IMR-90 (cell line): ENCODE measurements at regions not wholly inside any gene's neighbourhood (a gene's known extent, or its start where the extent isn't known, plus 50 kb on each side); places are given as distances from the start of the nearest gene placed in this dataset.

Experiments used
- ATAC-seq: fragments of 200-7000 bp; cut with Tn5 transposase; 2 replicates; pipeline ENCODE4 v1.9.1; 2020; ENCODE audit warnings: low read depth, mild to moderate bottlenecking, moderate library complexity
- BruUV-seq: library from RNA; stranded (reverse); fragments of 400-500 nt; replicated peaks from 2 replicates; lab custom pipeline; 2021; lab: Mats Ljungman, UMichigan
- CTCF ChIA-PET: fragments of 300-600 bp; formaldehyde crosslinking; extraction: SDS; loops from one replicate; lab custom pipeline; 2021; ENCODE audit warnings: antibody characterized with exemption; lab: Yijun Ruan, JAX
- POLR2A ChIA-PET: fragments of 300-600 bp; sonication (Branson Sonifier 250); formaldehyde crosslinking; loops from one replicate; lab custom pipeline; 2022; ENCODE audit warnings: antibody characterized with exemption; ENCODE audit not compliant: unreplicated experiment; lab: Charles Lee
- DNase-seq: peaks from one replicate; pipeline ENCODE4 v3.0.0; 2013
- H2AFZ ChIP-seq: replicated peaks from 2 replicates; pipeline ENCODE3; 2013; ENCODE audit warnings: low read length, mild to moderate bottlenecking; ENCODE audit not compliant: poor library complexity
- H2AK5ac ChIP-seq: 2 replicates; pipeline ENCODE4 v1.6.1; 2013; ENCODE audit warnings: low read depth, low read length, inconsistent platforms
- H2AK9ac ChIP-seq: replicated peaks from 2 replicates; pipeline ENCODE3; 2013; ENCODE audit warnings: mild to moderate bottlenecking, low read depth, low read length, moderate library complexity; ENCODE audit not compliant: poor library complexity
- H2BK120ac ChIP-seq: 2 replicates; pipeline ENCODE4 v1.6.1; 2013; ENCODE audit warnings: low read depth, low read length, inconsistent platforms
- H2BK15ac ChIP-seq: 3 replicates; pipeline ENCODE4 v1.6.1; 2013; ENCODE audit warnings: low read depth, low read length, inconsistent platforms
- H2BK20ac ChIP-seq: 2 replicates; pipeline ENCODE4 v1.6.1; 2013; ENCODE audit warnings: low read depth, mild to moderate bottlenecking, inconsistent platforms, low read length, moderate library complexity
- H2BK5ac ChIP-seq: 2 replicates; pipeline ENCODE4 v1.6.1; 2013; ENCODE audit warnings: mild to moderate bottlenecking, low read depth, low read length, inconsistent platforms; ENCODE audit not compliant: poor library complexity, severe bottlenecking
- H3K14ac ChIP-seq: replicated peaks from 2 replicates; pipeline ENCODE4 v1.6.1; 2013; ENCODE audit warnings: low read depth, low read length, inconsistent platforms
- H3K18ac ChIP-seq: 2 replicates; pipeline ENCODE4 v1.6.1; 2013; ENCODE audit warnings: low read depth, low read length, control low read depth
- H3K23ac ChIP-seq: 2 replicates; pipeline ENCODE4 v1.6.1; 2013; ENCODE audit warnings: low read depth, low read length, inconsistent platforms
- H3K27ac ChIP-seq: 2 replicates; pipeline ENCODE4 v1.5.1; 2013; ENCODE audit warnings: mild to moderate bottlenecking, control low read depth, low read length; ENCODE audit not compliant: insufficient read depth
- H3K27me3 ChIP-seq: 2 replicates; pipeline ENCODE4 v1.6.1; 2013; ENCODE audit warnings: low read length; ENCODE audit not compliant: control insufficient read depth, insufficient read depth
- H3K36me3 ChIP-seq: 2 replicates; pipeline ENCODE4 v1.6.1; 2013; ENCODE audit warnings: low read length, mixed read lengths; ENCODE audit not compliant: control insufficient read depth, insufficient read depth
- H3K4ac ChIP-seq: 2 replicates; pipeline ENCODE4 v1.6.1; 2013; ENCODE audit warnings: low read depth, low read length, inconsistent platforms
- H3K4me1 ChIP-seq: 2 replicates; pipeline ENCODE4 v1.6.1; 2013; ENCODE audit warnings: low read length, mixed read lengths; ENCODE audit not compliant: control insufficient read depth, insufficient read depth
- H3K4me2 ChIP-seq: 2 replicates; pipeline ENCODE4 v1.6.1; 2013; ENCODE audit warnings: low read depth, mild to moderate bottlenecking, control low read depth, low read length, moderate library complexity
- H3K4me3 ChIP-seq: 2 replicates; pipeline ENCODE4 v1.5.1; 2013; ENCODE audit warnings: low read depth, mild to moderate bottlenecking, control low read depth, low read length, moderate library complexity; ENCODE audit not compliant: insufficient read depth
- H3K56ac ChIP-seq: 2 replicates; pipeline ENCODE4 v1.6.1; 2013; ENCODE audit warnings: low read length, inconsistent platforms; ENCODE audit not compliant: insufficient read depth; ENCODE audit errors: extremely low read depth
- H3K79me1 ChIP-seq, 2 experiments: 2 replicates each; pipeline ENCODE4 v1.6.1; 2013; ENCODE audit warnings: low read length in 2 of 2, inconsistent platforms in 1 of 2, low read depth in 1 of 2
- H3K9ac ChIP-seq: 2 replicates; pipeline ENCODE4 v1.6.1; 2013; ENCODE audit warnings: low read depth, low read length, control low read depth
- H3K9me1 ChIP-seq: 2 replicates; pipeline ENCODE4 v1.6.1; 2013; ENCODE audit warnings: low read length, inconsistent platforms; ENCODE audit not compliant: insufficient read depth
- H3K9me3 ChIP-seq: 2 replicates; pipeline ENCODE4 v1.6.1; 2013; ENCODE audit warnings: low read length; ENCODE audit not compliant: control insufficient read depth, insufficient read depth
- H4K20me1 ChIP-seq: 2 replicates; pipeline ENCODE4 v1.6.1; 2013; ENCODE audit warnings: low read length, inconsistent platforms; ENCODE audit not compliant: insufficient read depth
- H4K5ac ChIP-seq: 2 replicates; pipeline ENCODE4 v1.6.1; 2013; ENCODE audit warnings: mild to moderate bottlenecking, low read depth, low read length, control low read depth
- H4K8ac ChIP-seq, 2 experiments: 2 replicates each; pipeline ENCODE4 v1.6.1; 2013; ENCODE audit warnings: low read depth in 2 of 2, low read length in 2 of 2, control low read depth in 1 of 2, inconsistent platforms in 1 of 2
- H4K91ac ChIP-seq: 2 replicates; pipeline ENCODE4 v1.6.1; 2013; ENCODE audit warnings: low read depth, low read length, inconsistent platforms; ENCODE audit not compliant: insufficient read depth
- CTCF ChIP-seq: conservative IDR thresholded peaks from 2 replicates; pipeline ENCODE4 v1.5.1; 2012; ENCODE audit warnings: mild to moderate bottlenecking, low read depth, low read length, improper control_type of control experiment
- FOS ChIP-seq: fragments of 150-350 bp; IDR thresholded peaks from 2 replicates; pipeline ENCODE4 v1.6.1; 2016; ENCODE audit warnings: low read depth, low read length
- MXI1 ChIP-seq: IDR thresholded peaks from 2 replicates; pipeline ENCODE4 v1.6.1; 2012; ENCODE audit warnings: low read depth, mild to moderate bottlenecking, low read length, moderate library complexity, borderline replicate concordance
- RAD21 ChIP-seq: IDR thresholded peaks from 2 replicates; pipeline ENCODE4 v1.6.1; 2012; ENCODE audit warnings: low read length, improper control_type of control experiment
- RFX5 ChIP-seq: IDR thresholded peaks from 2 replicates; pipeline ENCODE4 v1.8.0; 2012; ENCODE audit warnings: low read depth, mild to moderate bottlenecking, low read length, moderate library complexity
- SMC3 ChIP-seq: fragments of 150-350 bp; IDR thresholded peaks from 2 replicates; pipeline ENCODE4 v1.6.1; 2016; ENCODE audit warnings: low read depth, mild to moderate bottlenecking, antibody characterized with exemption, low read length, moderate library complexity
- WGBS, 2 experiments: methylation state at CpG; one replicate each; pipeline versions ENCODE4 v1.1.5 to v1.1.7; 2013; ENCODE audit warnings: missing lambda C conversion rate in 2 of 2; ENCODE audit not compliant: insufficient read length in 1 of 2; ENCODE audit errors: extremely low coverage in 2 of 2; 5-methylcytosine and 5-hydroxymethylcytosine counted together
- dilution Hi-C: fragments of 300-500 bp; cut with HindIII; formaldehyde crosslinking; loops from one replicate; pipeline ENCODE4 v1.14.3; 2018; ENCODE audit warnings: low sequenced_read_pairs; ENCODE audit not compliant: unreplicated experiment
- in situ Hi-C: fragments of 300-500 bp; cut with MboI; formaldehyde crosslinking; loops from 3 replicates; pipeline ENCODE4 v1.14.3; 2019; ENCODE audit warnings: low sequenced_read_pairs, inconsistent platforms, mixed read lengths
- intact Hi-C: fragments of 100-400 bp; cut with micrococcal nuclease; formaldehyde crosslinking; loops from 2 replicates; pipeline ENCODE4 v1.10.0; 2022

GRCh38 chr3:10738688-10739372, 77.2 kb upstream of the SLC6A11 start:
- Histone ChIP-seq H2AK5ac (no peak overlapping the region), H3K56ac (no peak overlapping the region), H3K9me3 (no peaks in the 10 kb centered on the region), H2BK120ac (no peak overlapping the region), H3K27ac (no peak overlapping the region), H3K36me3 (no peaks in the 10 kb centered on the region), H2AK9ac (no peak overlapping the region), H2BK5ac (no peak overlapping the region), H4K20me1 (no peaks in the 10 kb centered on the region), H3K4me3 (0 out of 2 replicates have a peak overlapping the region, but pooled peaks have one; percentile 20), H3K23ac (no peak overlapping the region), H3K4me1 (no peaks in the 10 kb centered on the region), H2BK20ac (no peak overlapping the region), H4K8ac (no peak overlapping the region), H4K91ac (no peak overlapping the region), H3K9me1 (no peaks in the 10 kb centered on the region), H3K79me1 (no peaks in the 10 kb centered on the region), H4K5ac (no peak overlapping the region), H3K14ac (no peak overlapping the region), H3K4ac (no peak overlapping the region), H3K9ac (no peak overlapping the region), H3K27me3 (peaks cover 3% of the 10 kb centered on the region), H3K18ac (no peak overlapping the region), H2BK15ac (no peak overlapping the region), H2AFZ (peak overlapping the region; percentile 88), H3K4me2 (peak overlapping the region; percentile 70)
- dilution Hi-C loops, result no loop called here
- peak; percentile 99 for ATAC-seq
- CTCF ChIA-PET, result interaction anchor here (0.6 to 2.1 kb wide), 8 partner anchors 10 to 419 kb away, joined by 3 to 9 read pairs (median 4); partner anchors contain the start of gene SEC13
- 6% methylated on average over 6 of the region's 30 CpGs; no CpG with 5 or more reads in 1 of the 2 experiments for WGBS, 2 experiments
- POLR2A ChIA-PET, result no interaction called here
- no TSS peak for BruUV-seq
- TF ChIP-seq CTCF, result peak; percentile 75
- TF ChIP-seq SMC3, result peak; percentile 83
- TF ChIP-seq RFX5, result no peak
- peak; percentile 76 for TF ChIP-seq RAD21
- TF ChIP-seq FOS, result no peak
- TF ChIP-seq MXI1, result no peak
- intact Hi-C loops, result loop anchor here (1.0 kb wide), 2 partner anchors 321 to 395 kb away; no protein-coding TSS in a partner anchor
- peak; percentile 58 for DNase-seq
- in situ Hi-C loops, result loop anchor here (5.0 kb wide), 2 partner anchors 317 to 397 kb away; no protein-coding TSS in a partner anchor
